ENCODE measurements at regions not wholly inside any gene's neighbourhood (a gene's known extent, or its start where the extent isn't known, plus 50 kb on each side); places are given as distances from the start of the nearest gene placed in this dataset.

GRCh38 chr1:5722635-5723164, 269.5 kb downstream of the NPHP4 start:
- SMC1A ChIA-PET (ENCODE audit: uncharacterized antibody, unreplicated experiment): no interaction called here
- no peaks in the 10 kb centered on the region for H3K36me3 ChIP-seq (ENCODE audit: control insufficient read depth in 2 of 2, insufficient read depth in 2 of 2, low read length in 1 of 2)
- ATAC-seq: no peak
- H4K20me1 ChIP-seq (ENCODE audit: control insufficient read depth, insufficient read depth): no peaks in the 10 kb centered on the region
- intact Hi-C loops (cut with micrococcal nuclease; ENCODE audit: unreplicated experiment): no loop called here
- RAD21 ChIA-PET (ENCODE audit: unreplicated experiment): no interaction called here
- in situ Hi-C loops (cut with MboI): no loop called here
- 38% methylated on average over 12 of the region's 12 CpGs for WGBS (ENCODE audit: insufficient coverage, insufficient replicate concordance, low lambda C conversion rate, missing lambda C conversion rate)
- H3K9me3 ChIP-seq (replicated peaks; ENCODE audit: control insufficient read depth, insufficient read depth, low read length): no peaks in the 10 kb centered on the region
- H3K27ac ChIP-seq (ENCODE audit: control insufficient read depth, insufficient read depth): no peak overlapping the region
- no peaks in the 10 kb centered on the region for H3K4me1 ChIP-seq (ENCODE audit: control insufficient read depth, insufficient read depth, low read length)
- no peak overlapping the region for H3K4me3 ChIP-seq
- no peak overlapping the region for H3K4me2 ChIP-seq (ENCODE audit: control insufficient read depth, insufficient read depth)
- H3K9ac ChIP-seq (ENCODE audit: control insufficient read depth, insufficient read depth, low read length): no peak overlapping the region
- TF ChIP-seq SKIL (IDR thresholded peaks at IDR 0.05; ENCODE audit: low read depth, poor library complexity, severe bottlenecking) (no peak), ZBTB40 (IDR thresholded peaks at IDR 0.05; ENCODE audit: borderline replicate concordance) (no peak)
- no peak for FAIRE-seq
- no peak overlapping the region for H2AFZ ChIP-seq (ENCODE audit: control insufficient read depth, low read depth, low read length)
- POLR2A ChIA-PET: no interaction called here
- no TSS peak for BruUV-seq (replicated peaks)
- H3K79me2 ChIP-seq (ENCODE audit: control insufficient read depth, insufficient read depth, low read length): no peaks in the 10 kb centered on the region
- no peak for DNase-seq (ENCODE audit: low read depth, low spot score)
- CTCF ChIA-PET: no interaction called here
- H3K27me3 ChIP-seq (replicated peaks in 1 of 2; ENCODE audit: control insufficient read depth in 2 of 2, insufficient read depth in 2 of 2, low read length in 1 of 2): no peaks in the 10 kb centered on the region
